ENCODE measurements at regions not wholly inside any gene's neighbourhood (a gene's known extent, or its start where the extent isn't known, plus 50 kb on each side); places are given as distances from the start of the nearest gene placed in this dataset.
A peak's percentile ranks its signal among the peaks of the same experiment; 100 is the strongest.
"Not testable (repeated sequence)": the region's sequence is repeated elsewhere in the genome, so short reads cannot be mapped to it uniquely, and the experiment has no call there.

DNA sequence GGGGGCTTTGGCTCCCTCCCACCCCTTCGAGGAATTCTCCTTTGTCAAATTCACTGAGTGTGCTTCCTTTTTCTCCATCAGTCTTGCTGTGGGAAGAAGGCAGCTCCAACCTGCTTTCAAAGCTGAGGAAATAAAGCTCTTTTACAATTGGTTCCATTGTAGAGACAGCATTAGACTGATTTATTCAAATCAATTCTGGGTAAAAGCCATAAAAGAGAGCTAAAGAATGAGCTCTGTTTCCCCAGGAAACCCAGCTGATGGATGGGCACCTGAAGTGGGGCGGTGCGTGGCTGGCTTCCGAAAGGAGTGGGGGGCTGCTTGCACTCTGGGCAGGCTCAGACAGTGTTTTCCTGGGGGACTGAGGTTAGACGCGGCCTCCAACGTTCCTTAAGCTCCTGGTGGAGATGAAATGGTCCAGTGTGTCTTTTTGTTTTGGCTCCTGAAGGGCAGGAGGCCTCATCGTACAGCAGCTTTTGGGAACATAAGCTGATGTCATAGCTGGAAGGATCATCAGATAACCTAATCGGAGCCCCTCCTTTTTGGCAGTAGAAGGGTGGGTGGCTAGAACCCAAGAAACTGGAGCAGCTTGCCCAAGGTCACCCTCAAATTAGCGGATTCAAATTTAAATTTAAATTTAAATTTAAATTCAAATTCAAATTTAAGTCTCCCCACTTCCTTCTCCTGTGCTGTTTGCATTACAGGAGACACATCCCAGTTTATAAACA lies 128.5 kb upstream of the EEF2KMT start:
- FAIRE-seq (no peak), DNase-seq (ENCODE audit: extremely low spot score, insufficient read length, low read depth) (no peak)

DNA sequence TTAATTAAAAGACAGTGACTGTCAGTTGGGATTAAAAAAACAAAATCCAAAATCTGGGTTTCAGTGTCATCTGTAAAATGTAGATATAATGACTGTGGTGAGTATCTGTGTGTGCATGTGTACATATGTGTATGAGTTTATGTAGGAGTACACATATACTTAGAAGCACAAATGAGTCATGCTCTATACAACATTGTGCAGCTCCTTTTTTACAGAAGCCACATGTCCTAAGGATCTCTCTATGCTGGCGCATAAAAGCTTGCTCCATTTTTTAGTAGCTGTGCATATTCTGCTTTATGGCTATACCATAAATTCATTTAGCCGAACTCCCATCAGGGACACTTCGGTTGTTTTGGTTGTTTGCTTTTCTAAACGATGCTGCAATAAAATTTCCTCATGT lies 125.2 kb upstream of the EEF2KMT start:
- FAIRE-seq (no peak), DNase-seq (ENCODE audit: extremely low spot score, insufficient read length, low read depth) (no peak)

DNA sequence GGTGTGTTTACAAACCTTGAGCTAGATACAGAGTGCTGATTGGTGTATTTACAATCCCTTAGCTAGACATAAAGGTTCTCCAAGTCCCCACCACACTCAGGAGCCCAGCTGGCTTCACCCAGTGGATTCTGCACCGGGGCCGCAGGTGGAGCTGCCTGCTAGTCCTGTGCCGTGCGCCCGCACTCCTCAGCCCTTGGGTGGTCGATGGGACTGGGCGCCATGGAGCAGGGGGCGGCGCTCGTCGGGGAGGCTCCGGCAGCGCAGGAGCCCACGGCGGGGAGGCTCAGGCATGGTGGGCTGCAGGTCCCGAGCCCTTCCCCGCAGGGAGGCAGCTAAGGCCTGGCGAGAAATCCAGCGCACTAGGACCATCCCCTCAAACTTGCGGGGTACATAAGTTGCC lies 124.2 kb upstream of the EEF2KMT start:
- DNase-seq (ENCODE audit: extremely low spot score, insufficient read length, low read depth); FAIRE-seq: not testable (repeated sequence)

DNA sequence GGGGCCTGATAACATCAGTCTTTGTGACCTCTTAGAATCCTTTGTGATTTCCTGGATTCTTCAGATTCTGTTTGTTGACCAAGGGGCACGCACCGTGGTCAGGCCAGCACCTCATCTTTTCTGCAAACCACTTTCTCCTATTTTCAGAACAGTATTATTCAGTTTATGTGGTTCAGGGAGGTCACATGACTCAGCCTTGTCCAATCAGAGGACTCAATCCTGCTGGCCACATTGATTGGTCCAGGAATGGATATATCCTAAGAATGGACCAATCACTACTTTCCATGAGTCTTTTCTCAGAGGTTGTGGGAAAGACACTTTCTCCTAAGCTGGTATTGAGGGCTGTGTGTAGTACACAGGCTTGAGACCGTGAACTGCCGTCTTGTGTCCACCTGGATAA lies 123.1 kb upstream of the EEF2KMT start:
- no peak for DNase-seq (ENCODE audit: extremely low spot score, insufficient read length, low read depth)
- no peak for FAIRE-seq

DNA sequence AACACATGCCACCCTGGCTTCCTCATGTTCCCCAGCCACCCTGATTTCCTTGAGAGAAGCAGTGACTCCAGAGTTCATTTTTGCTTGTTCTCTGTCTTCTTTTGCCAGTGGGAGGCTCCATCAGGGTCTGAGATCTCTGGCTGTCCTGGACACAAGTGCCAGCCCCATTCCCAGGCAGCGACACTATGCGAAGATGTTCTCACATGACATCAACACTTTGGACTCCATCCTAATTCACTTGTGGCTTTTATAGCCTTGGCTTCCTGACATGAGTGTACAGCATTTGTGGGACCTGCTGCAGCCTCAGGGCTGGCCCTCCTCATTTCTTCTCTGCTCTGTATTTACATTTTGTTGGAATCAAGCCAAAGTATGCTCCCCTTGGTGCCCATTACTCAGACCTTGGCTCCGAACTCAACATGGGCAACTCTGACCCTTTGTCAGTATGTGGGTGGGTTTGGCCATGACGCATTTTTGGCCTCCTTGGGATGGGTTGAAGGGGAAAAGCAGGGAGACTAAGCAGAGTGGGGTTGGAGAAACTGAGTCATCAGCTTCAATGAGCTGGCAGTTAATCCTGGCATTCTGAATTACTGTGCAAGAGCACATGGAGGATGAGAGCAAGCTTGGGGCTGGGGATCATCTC lies 119.0 kb upstream of the EEF2KMT start:
- DNase-seq (ENCODE audit: extremely low spot score, insufficient read length, low read depth) (no peak), FAIRE-seq (no peak)

DNA sequence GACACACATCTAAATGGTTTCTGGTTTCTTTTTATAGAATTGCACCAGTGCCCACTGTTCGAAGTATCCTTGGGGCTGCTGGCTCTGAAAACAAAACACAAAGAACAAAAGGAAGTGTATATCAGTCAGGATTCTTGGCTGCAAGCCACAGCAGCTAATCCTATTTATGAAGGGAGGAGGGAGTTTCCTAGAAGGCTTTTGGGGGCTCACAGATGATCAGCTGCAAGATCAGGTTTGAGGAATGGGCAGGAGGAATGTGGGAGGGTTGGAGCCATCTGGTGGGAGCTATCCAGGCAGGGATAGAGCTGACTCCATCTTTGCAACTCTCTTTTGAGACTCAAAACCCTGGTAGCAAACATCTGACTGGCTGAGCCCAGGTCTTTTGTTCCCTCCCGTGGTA lies 118.3 kb upstream of the EEF2KMT start:
- no peak for DNase-seq (ENCODE audit: extremely low spot score, insufficient read length, low read depth)
- no peak for FAIRE-seq

DNA sequence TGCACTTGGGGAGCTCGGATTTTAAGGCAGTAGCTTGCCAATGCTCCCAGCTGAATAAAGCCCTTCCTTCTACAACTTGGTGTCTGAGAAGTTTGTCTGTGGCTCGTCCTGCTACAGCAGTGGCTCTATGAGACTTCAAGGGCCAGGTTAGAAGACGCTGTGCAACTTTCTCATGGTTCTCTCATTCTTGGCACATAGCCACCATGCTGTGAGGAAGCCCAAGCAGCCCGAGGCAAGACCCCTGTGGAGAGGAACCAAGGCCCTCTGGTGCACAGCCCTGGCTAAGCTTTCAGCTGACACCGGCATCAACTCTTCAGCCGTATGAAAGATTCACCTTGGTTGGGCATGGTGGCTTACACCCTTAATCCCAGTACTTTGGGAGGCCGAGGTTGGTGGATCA lies 116.9 kb upstream of the EEF2KMT start:
- no peak for FAIRE-seq
- DNase-seq (ENCODE audit: extremely low spot score, insufficient read length, low read depth), result no peak

DNA sequence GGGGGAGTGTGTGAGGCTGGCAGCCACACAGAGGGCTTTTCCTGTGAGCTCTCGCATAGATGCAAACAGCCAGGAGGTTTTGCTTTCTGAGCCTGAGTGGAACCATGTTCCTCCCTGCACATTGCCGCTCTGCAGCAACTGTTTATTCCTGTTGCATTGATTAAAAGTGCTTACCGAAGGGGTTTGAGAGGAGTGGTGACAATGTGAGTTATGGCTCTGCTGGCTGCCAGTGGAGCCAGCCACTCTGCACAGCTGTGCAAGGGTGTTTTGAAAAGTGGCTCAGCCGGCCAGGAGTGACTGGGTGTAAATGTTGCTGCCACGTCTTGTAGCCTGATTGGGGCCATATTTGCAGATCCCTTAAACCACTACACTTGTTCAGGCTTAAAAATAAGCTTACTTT lies 114.9 kb upstream of the EEF2KMT start:
- not testable (repeated sequence) for FAIRE-seq

DNA sequence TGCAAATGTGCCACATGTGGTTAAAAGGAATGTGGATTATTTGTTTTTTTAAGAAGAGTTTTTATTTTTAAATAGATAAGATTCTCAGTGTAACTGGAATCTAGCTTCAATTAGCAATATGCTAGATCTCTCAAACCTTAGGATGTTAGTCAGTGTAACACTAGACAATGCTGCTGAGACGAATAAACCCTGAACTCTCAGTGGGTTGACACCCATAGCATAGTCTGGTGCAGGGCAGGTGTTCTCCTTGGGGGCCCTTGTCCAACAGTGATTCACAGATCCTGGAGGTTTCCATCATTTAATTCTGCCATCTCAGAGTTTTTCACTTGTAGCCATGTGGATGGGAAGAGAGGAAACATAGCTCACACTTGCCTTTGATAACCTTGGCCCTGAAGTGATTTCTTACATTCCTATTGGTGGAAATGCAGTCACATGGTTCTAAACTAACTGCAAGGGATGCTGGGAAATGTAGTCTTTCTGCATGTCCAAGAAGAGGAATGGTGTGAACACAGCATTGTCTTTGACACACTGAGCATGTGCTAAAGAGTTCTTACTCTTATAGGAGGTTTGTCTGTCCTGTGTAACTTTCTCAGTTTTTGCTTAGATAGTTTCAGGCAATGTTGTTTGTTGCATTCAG lies 110.4 kb upstream of the EEF2KMT start:
- DNase-seq (ENCODE audit: extremely low spot score, insufficient read length, low read depth), result not testable (repeated sequence)
- FAIRE-seq, result peak; percentile 73

More for the DNA sequence above, 114.9 kb upstream of the EEF2KMT start:
- not testable (repeated sequence) for DNase-seq (ENCODE audit: extremely low spot score, insufficient read length, low read depth)

DNA sequence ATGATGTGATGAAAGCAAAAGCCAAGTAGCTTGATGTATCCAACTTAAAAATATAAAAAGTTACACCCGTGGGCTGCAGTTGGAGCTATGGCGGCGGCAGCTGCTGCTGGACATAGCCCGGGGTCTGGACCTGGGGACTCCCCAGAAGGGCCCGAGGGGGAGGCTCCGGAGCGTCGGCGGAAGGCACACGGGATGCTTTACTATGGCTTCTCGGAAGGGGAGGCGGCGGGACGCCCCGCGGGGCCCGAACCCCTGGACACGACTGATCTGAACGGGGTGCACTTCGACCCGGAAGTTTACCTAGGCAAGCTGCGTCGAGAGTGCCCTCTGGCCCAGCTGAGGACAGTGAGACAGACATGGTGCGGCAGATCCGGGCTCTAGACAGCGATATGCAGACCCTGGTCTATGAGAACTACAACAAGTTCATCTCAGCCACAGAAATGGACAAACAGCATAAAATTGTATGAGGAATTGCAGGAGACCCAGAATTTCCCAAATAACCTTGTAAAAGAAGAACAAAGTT lies 109.5 kb upstream of the EEF2KMT start:
- no peak for DNase-seq (ENCODE audit: extremely low spot score, insufficient read length, low read depth)
- no peak for FAIRE-seq

DNA sequence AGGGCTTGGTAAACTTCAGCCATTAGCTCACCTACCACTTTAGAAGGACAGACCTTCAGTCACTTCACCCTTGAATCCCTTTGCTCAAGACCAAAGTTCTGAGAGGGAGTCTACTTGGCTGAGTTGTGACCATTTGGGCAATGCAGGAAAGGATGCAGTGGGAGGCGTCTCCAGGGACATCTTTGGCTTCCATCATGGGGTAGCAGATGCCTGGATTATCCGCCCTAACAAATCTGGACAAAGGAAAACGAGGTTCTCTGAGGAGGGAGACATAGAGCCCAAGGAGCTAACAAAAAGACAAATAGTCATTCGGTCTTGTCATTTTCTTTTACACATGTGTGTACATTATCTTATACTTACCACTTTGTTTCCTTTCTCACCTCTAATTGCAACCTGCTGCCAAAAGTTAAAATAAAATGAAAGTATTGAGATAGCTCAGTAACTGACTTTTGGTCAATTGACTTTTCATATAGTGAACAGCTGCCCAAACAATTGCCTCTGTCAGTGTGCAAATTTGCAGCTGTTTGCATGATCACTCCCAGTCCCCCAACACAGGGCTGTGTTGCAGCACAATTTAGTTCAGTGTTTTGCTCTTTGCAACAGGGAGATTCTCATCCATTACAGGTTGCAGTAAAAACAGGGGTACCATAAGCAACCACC lies 108.9 kb upstream of the EEF2KMT start:
- FAIRE-seq (no peak), DNase-seq (ENCODE audit: extremely low spot score, insufficient read length, low read depth) (no peak)

DNA sequence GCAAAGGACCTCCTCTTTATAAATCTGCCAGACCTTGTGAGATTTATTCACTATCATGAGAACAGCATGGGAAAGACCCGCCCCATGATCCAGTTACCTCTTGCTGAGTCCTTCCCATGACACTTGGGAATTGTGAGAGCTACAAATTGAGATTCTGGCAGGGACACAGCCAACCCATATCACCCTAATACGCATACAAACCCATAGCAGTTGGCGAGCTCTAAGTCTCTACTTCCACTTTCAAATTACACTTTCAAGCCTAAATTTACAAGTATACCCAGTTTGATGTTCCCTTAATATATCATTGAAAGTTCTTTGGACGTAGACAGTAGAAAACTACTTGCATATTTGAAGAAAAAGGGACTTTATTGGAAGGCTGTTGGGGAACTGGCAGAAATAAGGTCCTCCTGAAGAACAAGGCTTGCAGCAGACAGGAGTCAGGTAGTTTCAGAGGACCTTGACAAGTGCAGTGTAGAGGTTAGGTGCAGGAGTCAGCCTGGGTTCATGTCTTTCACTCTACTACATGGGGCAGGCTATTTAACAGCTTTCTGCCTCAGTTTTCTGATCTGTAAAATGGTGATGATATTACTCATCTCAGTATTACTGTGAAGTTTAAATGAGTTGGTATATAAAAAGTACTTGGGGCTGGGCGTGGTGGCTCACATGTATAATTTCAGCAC lies 107.9 kb upstream of the EEF2KMT start:
- FAIRE-seq, result no peak
- no peak for DNase-seq (ENCODE audit: extremely low spot score, insufficient read length, low read depth)

DNA sequence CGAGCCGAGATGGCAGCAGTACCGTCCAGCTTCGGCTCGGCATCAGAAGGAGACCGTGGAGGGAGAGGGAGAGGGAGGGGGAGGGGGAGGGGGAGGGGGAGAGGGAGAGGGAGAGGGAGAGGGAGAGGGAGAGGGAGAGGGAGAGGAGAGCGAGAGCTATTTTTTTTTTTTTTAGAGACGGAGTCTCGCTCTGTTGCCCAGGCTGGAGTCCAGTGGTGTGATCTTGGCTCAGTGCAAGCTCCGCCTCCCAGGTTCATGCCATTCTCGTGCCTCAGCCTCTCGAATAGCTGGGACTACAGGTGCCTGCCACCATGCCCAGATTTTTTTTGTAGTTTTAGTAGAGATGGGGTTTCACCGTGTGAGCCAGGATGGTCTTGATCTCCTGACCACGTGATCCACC lies 106.1 kb upstream of the EEF2KMT start:
- not testable (repeated sequence) for DNase-seq (ENCODE audit: extremely low spot score, insufficient read length, low read depth); FAIRE-seq

DNA sequence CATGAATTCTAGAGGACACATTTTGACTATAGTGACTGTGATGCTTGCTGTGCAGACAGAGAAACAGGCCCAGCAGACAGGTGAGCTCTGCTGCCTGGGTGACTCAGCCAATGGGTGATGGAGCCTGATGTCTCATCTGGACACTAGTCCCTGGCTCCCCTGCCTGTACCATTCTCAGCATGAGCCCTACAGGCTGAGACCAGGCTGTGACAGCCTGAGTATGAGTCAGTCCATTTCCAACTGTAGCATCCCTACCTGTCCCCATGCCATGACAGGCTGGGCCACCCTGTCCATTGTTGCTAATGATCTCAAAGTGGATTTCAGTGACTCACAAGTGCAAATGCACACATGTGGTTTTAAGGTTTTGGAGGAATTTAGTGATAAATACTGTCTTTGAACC lies 102.5 kb upstream of the EEF2KMT start:
- DNase-seq (ENCODE audit: extremely low spot score, insufficient read length, low read depth), result no peak
- no peak for FAIRE-seq

DNA sequence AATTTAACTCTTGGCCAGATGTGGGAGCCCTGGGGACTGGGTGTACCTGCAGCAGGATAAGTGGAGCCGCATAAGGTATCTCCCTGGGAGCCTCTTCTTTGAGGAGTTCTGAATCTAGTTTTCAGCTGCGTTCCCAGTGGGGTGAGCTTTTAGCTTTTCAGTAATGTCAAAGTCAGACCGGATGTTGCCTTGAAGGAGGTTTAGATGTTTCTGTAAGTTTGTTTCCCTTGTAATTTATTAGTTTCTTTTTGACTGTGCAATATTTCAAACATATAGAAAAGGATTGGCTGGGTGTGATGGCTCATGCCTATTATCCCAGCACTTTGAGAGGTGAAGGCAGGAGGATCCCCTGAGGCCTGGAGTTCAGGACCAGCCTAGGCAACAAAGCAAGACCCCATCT lies 98.6 kb upstream of the EEF2KMT start:
- FAIRE-seq, result peak; percentile 56

DNA sequence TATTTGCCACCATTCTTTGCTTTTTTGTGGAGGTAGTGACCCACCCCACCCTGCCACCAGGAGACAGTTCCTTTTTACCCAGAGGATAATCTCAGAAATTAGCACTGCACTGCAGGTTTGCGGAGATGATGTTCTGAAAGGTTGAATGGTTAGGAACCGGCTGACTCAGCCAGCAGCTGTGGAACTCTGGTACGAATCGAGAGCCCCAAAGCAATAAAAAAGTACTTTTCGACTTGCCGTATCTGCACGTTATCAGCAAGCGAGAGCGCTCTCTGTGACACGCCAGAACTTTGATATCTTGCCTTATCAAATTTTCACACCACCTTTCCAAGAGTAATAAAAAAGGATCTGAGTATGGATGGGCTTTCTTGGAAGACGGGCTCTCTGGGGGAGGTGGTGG lies 96.3 kb upstream of the EEF2KMT start:
- DNase-seq (ENCODE audit: extremely low spot score, insufficient read length, low read depth) (no peak), FAIRE-seq (no peak)

More for the DNA sequence above, 98.6 kb upstream of the EEF2KMT start:
- DNase-seq (ENCODE audit: extremely low spot score, insufficient read length, low read depth), result no peak

DNA sequence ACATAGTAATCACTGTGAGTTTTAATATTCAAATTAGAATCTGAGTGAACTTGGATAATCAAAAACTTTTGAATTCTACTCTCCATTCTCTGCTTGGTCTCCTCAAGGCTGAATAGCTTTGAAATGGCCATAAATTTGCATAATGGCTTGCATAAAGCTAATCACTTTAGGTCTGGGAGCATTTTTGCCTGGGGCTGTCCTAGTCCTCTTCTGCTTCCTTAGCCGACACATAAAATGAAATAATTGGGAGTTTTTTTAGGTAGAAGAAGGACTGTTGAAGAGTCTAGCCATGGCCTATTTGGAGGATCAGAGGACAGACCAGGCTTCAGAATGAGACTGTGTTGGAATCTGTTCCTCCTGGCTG lies 91.4 kb upstream of the EEF2KMT start:
- FAIRE-seq (no peak), DNase-seq (ENCODE audit: extremely low spot score, insufficient read length, low read depth) (no peak)

DNA sequence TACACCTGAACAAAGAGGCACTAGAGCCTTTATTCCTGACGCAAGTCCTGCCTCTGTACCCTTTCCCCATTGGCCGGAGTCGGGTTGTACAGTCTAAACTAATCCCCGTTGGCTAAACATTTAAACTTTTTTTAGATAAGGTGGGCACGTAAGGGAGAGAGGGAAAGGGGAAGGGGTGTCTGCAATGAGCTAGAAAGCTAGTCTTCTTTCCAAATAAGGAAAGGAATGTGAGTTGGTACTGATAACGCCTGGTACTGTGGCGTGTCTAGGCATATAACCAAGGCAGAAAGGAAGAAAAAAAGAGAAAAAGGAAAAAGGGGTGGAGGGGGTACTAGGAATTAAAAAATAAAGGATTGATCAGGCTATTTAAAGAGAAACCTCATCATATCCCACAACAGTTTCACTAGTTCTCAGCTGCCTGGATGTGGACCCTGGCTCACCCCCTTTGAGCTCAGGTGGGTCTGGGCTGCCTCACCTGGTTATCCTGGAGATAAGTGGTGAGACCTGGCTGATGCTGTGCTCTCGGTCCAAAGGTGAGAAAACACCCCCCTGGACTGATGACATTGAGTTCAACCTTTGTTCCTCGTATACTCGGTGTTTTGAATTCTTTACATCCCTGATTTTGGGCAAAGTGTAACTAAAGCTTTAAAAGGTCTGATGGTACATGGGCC lies 90.9 kb upstream of the EEF2KMT start:
- no peak for FAIRE-seq
- DNase-seq (ENCODE audit: extremely low spot score, insufficient read length, low read depth), result no peak

DNA sequence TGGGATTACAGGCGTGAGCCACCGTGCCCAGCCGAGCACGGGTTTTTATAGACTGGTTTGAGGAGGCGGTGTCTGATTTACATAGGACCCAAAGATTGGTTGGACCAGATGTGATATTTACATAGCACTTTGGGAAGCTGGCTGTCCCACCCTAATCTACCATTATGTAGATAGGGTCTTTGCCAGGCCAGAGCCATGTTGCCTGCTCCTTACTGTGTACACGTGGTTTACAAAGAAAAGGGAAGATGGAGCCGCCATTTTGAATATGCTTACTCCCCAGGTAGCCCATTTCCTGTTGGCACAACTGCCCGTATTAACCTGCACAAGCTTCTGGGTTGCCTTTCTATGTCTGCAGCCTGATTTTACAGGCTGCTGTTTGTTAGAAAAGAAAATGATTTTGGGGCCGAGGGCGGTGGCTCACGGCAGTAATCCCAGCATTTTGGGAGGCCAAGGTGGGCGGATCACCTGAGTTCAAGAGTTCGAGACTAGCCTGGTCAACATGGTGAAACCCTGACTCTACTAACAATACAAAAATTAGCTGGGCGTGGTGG lies 89.9 kb upstream of the EEF2KMT start:
- FAIRE-seq (no peak), DNase-seq (ENCODE audit: extremely low spot score, insufficient read length, low read depth) (no peak)
